HG02798 (cell line): ENCODE measurements at regions not wholly inside any gene's neighbourhood (a gene's known extent, or its start where the extent isn't known, plus 50 kb on each side); places are given as distances from the start of the nearest gene placed in this dataset.

ENCODE experiments used
- ATAC-seq: cut with Tn5 transposase; IDR thresholded peaks from one replicate; pipeline ENCODE4 v1.9.1; 2021; ENCODE audit warnings: mild to moderate bottlenecking; ENCODE audit not compliant: unreplicated experiment, poor library complexity

DNA sequence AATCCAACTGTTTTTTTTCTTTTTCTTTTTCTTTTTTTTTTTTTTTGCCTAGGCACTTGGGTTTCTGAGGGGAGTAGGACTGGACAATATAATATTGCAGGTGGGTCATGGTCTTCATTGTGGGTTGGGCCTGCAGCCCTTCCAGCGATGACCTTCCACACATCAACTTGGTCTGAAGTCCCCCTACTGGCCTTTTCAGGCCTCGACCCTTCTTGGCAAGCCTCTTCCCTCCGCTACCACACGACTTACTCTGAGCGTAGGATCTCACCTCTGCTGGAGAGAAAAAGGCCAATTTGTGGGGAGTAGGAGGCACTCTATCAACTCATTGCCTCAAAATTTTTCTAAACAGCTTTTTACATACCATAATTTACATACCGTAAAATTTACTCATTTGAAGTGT is 51.1 kb upstream of the GRIK3 start:
- no peak for ATAC-seq

DNA sequence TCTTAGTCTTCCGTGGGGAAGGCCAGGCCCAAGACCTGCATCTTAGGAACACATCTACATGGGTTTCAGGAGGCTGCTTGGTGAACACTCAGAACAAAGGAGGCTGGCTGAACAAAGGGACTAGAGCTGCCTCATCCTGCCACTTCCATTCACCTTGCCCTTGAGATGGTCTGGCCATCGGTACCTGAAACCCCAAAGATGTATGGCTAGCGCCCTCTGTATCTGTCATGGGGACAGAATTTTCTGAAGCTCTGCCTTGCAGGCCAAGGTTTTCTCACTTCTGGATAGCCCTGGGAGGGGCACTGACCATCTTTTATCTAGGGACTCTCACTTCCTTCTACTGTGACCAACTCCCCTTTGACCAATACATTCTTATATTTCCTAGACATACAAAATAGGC is 55.4 kb upstream of the GRIK3 start:
- no peak for ATAC-seq

DNA sequence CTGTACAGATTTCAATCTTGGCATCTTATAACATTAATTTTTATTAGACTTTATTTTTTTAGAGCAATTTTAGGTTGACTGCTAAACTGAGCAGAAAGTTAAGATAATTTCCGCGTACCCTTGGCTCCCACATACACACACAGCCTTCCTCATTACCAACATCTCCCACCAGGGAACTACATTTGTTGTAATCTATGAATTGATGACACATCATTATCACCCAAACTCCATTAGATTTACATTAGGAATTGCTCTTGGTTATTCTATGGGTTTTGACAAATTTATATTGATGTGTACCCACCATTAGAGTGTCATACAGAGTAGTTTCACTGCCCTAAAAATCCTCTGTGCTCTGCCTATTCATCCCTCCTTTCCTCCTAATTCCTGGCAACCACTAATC is 56.4 kb upstream of the GRIK3 start:
- ATAC-seq: no peak

DNA sequence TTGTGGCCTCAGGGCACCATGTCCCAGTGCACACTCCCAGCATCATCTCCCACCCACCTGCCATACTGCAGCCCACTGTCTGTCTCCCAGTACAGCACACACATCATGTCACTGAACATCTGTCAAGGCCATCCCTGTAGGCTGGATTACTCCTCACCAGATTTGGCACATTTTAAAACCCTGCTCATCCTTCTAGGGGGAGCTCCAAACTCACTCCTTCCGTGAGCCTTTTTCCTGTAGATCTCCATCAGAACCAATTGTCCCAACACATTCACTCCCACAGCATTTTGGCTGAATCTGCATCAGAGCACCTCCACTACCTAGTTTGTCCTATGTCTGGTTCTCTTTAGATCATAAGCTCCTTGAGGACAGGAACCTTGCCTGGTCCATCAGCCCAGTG is 58.6 kb upstream of the GRIK3 start:
- ATAC-seq: no peak

DNA sequence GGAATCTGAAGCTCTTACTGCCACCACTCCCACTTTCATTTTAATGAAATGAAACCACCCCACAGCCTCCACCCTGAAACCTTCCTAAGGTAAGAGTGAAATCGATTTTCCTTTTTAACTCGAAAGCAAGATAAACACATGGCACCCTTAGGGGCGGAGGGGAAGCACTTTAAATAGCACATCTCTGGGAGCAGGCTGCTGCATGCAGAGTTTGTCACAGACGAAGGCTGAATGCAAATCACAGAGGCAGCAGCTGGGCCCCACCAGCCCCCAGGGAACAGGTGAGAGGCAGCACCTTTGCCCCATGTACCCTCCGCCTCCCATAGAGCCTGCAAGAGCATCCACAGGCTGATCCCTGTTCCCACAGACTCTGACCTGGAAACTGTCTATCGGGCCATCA is 60.0 kb upstream of the GRIK3 start:
- no peak for ATAC-seq

DNA sequence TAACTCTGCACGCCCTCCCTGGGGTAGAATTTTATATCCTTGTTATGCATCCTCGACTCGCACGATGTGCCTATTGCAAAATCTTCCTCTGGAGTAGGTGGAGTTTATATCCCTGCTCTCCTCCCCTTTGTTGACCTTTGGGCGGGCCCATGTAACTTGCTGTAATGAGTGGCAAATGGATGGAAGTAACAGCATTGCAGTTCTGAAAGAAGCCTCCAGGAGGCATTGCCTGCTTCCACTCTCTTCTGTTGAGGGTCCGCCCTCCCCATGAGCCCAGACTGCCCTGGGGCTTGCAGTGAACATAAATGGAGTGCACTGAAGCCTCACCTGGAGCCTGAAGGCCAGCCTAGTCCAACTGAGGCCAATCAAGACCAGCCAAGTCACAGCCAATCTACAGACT is 62.2 kb upstream of the GRIK3 start:
- ATAC-seq: no peak

DNA sequence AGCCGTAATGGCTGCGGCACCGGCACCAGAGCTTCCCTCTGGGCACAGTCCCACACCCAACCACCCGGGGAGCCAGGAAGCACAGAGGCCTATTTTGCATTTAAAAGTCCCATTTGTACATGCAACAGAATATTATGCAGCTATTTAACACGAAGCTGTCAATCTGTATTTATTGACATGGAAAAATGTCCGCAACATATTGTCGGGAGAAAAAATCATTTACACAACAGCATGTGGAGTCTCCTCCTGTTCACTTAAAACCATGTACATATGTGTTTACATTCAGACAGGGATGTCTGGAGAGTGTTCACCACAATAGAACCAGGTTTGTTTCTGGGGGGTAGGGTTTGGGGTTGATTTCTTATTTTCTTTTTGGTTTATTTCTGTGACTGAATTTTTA is 63.4 kb upstream of the GRIK3 start:
- ATAC-seq: no peak

DNA sequence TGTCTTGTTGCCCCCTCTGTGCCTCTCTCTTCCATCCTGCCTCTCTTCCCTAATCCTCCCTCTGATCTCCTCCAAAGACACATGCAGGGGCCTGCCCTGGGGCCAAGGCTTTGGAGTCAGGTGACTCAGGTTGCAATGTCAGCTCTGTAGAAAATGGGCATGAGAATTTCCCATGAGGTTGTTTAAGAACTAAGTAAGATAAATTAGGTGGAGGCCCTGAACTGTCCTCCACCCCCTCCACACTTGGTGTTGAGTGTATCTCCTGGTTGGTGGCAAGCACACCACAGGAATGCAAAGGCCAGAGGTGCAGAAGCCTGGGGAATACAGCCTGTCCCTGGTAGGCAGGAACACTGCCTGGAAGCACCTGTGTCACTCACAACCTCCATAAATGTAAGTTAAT is 63.9 kb upstream of the GRIK3 start:
- ATAC-seq: no peak

DNA sequence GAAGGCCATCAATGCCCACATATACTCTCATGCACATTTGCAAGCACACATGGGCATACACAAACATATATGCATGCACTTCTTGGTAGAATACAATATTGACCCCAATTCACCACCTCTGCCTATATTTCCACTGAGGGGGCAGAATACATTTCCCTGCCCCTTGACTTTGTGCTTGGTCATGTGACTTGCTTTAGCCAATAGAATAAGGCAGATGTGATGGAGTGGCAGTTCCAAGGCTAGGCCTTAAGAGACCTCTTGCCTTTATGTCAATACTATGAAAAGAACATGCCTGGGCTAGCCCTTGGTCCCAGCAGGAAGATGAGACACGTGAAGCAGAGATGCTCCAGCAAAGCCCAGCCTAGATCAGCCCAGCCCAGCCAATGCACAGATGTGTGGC is 66.0 kb upstream of the GRIK3 start:
- no peak for ATAC-seq

DNA sequence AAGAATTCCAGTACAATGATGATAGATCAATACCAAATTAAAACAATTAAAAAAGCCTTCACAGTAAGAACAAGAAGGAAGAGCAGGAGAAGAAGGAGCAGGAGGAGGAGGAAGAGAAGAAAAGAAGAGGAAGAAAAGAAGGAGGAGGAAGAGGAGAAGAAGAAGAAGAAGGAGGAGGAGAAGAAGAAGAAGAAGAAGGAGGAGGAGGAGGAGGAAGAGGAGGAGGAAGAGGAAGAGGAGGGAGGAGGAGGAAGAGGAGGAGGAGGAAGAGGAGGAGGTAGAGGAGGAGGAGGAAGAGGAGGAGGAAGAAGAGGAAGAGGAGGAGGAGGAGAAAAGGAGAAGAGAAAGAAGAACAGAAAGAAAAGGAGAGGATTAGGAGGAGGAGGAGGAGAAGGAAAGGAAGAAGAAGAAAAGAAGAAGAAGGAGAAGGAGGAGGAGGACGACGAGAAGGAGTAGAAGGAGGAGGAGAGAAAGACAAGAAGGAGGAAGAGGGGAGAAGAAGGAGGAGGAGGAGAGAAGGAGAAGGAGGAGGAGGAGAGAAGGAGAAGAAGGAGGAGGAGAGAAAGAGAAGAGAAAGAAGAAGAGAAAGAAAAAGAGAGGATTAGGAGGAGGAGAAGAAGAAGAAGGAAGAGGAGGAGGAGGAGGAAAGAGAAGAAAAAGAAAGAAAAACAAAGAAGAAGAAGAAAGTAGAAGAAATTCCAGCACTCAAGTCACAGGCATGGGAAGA is 68.5 kb upstream of the GRIK3 start:
- ATAC-seq: no peak

DNA sequence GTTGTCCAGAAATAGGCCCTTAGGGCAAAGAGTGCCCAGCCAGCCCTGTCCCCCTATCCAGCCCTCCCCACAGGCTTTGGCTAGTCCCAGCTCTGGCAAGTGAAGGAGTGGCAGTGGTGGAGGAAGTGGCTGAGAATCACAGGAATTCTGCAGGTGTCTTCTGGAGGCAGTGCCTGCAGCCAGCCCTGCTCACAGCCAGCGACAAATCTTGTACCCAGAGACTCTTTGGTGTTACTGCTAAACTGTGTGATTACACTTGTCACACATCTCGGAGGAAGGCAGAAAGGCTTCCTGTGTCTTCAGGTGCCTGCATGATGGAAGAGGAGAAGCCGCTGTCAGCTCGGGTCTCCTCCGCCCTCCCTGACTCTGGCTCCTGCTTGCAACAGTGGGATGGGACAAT is 71.6 kb upstream of the GRIK3 start:
- no peak for ATAC-seq

DNA sequence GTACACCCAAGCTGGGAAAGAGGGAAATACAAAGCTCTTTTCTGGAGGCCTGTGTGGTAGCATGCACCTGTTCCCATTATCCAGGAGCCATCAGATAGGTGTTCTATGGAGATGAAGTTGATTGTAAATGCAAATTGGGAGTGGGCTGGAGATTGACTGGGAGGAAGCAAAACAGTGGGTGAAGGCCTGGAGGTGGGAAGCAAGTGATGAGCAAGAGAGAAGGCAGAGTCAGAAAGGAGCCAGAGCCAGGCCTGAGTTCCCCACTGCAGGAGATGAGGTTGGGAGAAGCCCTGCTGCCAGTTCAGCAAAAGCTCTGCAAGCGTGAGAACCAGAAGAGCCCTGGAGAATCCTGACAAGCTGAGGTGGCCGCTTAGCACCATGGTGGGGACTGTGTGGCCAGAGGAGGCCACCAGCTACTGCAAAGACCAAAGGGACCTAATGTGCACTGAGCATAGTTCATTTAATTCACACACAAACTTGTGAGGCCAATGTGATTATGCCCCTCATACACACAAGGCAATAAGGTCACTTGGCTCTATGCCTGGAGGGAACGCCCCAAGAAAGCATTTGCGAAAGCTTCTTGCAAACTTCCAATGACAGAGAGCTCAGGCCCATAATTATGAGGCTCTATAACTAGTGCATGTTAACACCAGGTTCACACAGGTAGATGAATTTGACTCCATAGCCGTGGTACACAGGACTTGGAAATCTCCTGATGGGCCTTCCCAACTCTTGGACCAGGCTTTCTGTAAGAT is 73.0 kb upstream of the GRIK3 start:
- no peak for ATAC-seq

DNA sequence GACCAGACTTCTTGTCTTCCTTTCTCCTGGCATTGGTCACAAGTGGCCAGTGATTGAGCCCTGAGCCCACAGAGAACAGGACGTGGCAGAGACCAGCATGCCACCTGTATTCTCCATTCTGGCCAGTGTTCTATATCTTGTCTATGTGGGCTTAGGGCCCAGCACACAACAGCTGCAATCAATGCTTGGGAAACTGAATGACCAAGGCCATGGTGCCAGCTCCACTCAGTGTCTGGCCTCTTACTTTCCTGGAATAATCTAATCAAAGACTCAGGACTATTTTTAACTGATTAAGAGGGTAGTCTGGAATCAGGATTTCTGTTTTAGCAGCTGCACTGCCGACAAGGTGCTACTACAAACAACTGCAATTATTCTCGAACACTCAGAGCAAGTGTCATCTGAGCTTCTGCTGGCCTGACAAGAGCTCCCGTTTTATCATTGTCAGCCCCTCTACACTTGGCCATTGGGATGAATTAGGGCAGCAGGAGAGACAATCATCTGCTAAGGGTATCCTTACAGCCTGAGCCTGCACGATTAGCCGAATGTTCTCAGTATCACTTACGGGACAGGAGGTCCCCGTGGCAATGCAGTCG is 74.4 kb upstream of the GRIK3 start:
- no peak for ATAC-seq

DNA sequence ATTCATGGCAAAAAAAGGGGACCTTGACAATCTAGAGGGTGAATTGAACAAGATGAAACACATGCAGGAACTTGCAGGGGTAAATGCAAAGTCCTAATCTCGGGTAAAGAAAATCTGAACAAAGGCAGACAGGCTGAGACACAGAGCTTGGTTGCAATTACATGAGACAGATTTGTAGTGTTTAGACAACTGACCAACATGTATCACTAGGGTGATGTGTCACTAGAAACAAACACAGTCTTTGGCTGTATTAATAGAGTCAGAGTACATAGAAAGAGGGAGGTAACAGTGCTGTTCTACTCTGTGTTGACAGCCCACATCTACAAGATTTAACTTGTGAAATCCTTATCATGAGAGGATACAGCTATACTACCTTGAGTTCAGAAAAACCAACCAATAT is 78.1 kb upstream of the GRIK3 start:
- no peak for ATAC-seq

DNA sequence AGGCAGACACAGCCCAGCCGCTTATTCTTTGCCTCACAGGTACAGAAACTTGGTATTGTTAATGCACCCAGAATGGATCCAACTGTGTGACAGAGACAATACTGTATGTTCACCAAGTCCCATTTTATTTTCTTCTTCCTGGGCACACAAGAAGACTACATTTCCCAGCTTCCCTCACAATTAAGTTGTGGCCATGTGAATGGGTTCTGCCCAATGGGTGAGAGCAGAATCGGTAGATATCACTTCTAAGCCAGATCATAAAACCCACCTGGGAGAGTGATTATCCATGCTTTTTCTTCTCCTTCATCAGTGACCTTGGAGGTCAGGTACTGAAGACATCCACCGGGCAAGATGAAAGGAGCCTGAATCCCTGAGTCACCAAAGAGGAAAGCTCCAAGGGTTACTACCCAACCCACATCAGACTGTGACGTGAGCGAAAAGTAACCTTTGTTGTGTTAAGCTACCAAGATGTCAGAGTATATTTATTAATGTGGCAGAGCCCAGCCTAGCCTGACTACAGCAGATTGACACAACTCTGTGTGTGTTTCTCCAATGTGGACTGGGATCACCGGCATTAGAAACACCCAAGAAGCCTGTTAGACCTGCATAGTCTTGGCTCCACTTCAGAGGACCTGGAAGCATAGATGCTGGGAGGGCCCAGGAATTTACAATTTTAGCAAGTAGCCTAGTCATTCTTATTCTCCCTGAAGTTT is 79.1 kb upstream of the GRIK3 start:
- ATAC-seq: no peak

DNA sequence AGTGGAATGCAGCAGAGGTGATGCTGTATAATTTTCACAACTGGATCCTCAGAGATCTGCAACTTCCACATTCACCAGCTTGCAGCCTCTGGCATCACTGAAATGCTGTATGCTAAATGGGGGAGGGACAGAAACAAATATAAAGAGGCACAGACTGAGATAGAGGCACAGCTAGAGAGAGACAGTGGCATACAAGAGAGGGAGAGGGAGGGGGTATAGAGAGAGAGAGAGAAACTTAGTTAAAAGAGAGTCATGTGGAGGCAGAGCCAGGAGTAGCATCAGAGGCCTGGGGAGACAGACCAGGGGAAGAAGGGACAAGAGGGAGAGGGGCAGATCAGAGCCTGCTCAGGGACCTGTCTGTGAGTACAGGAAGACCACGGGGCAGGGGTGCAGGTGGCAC is 84.5 kb upstream of the GRIK3 start:
- ATAC-seq: no peak

DNA sequence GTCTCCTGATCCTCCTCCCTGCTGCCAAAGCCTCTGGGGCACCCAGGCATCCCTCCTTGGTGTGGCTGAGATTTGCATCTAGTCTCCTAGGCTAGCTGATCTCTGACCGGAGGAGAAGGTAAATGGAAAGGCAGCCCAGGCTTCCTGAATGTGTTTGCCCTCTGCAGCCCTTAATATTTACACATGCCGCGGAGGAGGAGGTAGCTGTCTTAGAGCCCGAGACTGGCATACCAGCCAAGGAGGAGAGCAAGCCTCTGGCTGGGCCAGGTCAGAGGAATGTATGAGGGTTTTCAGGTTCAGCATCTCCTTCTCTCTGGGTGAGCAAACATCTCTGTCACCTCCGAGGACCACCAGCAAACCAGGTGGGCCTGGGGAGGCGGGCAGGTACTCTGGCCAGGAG is 86.0 kb upstream of the GRIK3 start:
- no peak for ATAC-seq

DNA sequence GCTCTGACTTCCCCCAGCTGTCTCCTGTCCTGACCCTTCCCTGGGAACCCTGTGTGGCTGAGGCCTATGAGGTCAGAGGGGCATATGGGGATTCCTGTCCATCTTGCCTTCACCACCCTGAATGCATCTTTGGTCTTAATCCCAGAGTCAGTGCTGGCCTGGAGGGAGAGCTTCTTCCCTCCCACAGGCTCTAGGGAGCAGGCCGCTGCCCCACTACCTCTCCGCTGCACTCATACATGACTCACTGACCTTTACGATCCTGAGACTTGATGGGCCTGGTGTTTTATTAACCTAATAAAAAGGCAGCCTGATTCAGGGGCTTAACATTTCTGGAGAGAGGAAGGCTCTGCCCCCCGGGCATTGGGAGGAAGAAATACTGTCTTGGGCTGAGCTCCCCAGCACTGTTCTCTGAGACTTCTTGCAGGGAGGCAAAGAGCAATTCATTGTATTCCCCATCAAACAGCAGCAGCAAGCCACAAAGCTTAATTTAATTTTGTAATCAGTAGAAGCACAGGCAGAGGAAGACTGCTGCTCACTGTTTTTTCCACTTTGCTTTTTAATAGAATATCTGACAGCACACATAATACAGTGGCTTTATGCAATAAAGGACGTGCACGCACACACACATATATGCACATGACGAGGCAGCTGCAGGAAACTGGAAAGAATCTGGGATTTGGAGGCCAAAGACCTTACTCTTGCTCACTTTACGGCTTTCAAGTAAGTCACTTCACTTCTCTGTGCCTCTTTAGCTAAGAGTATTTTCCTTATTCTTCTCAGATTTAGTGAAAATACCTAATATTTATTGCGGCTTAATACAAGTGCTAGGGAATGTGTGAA is 89.2 kb upstream of the GRIK3 start:
- no peak for ATAC-seq

DNA sequence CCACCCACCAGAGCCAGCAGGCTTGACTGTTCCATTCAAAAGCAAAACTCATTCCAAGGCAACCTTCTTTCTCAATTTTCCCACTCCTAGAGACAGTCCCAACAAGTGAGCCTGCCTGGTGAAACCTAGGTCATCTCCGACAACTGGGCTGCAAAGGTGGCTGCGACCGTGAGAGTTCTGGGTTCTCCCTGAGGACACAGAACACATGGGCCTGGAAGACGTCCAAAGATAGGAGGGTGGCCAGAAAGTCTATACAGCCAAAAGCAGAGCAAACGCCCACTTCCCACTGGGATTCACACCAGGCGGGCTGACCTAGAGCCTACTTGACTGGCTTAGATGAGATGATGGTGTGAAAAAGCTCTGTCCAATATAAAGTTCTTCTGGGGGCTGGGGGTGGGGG is 90.2 kb upstream of the GRIK3 start:
- no peak for ATAC-seq

DNA sequence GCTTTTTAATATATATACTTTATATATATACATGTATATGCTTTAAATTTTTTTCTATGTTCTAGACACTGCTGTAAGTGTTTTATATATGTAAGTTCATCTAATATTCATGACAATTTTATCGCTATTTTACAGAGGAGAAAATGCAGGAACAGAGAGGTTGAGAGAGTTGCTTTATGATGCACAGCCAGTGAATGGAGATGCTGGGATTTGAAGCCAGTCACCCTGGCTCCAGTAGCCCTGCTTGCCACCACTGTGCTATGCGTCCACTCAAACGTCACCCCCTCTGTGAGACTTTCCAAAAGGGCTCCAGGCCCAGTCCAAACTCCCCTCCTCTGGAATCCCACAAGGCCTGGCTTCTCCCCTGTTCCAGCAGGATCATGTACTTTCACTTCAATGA is 91.0 kb upstream of the GRIK3 start:
- ATAC-seq: no peak
